OCI-LY1 (cell line): ENCODE measurements at regions not wholly inside any gene's neighbourhood (a gene's known extent, or its start where the extent isn't known, plus 50 kb on each side); places are given as distances from the start of the nearest gene placed in this dataset.

Experiments used
- H2AFZ ChIP-seq: fragments of 200-600 bp; sonication (generic), shearing (Covaris generic); 2 replicates; pipeline ENCODE4 v1.6.0; 2014; ENCODE audit warnings: antibody characterized with exemption, mild to moderate bottlenecking, low read length
- H3F3A ChIP-seq: fragments of 200-600 bp; sonication (generic), shearing (Covaris generic); 2 replicates; pipeline ENCODE4 v1.6.0; 2014; ENCODE audit warnings: mild to moderate bottlenecking, antibody characterized with exemption, low read length, moderate library complexity; ENCODE audit not compliant: insufficient read depth
- H3K27ac ChIP-seq: fragments of 200-600 bp; sonication (generic); 2 replicates; pipeline ENCODE4 v1.5.1; 2014; ENCODE audit warnings: low read length, mixed run types, mild to moderate bottlenecking, low read depth; ENCODE audit not compliant: poor library complexity, severe bottlenecking
- H3K27me3 ChIP-seq: fragments of 200-600 bp; sonication (generic); 2 replicates; pipeline ENCODE4 v1.6.0; 2014; ENCODE audit warnings: antibody characterized with exemption, mild to moderate bottlenecking, low read length, moderate library complexity; ENCODE audit not compliant: insufficient read depth
- H3K36me3 ChIP-seq: fragments of 200-600 bp; sonication (generic); 2 replicates; pipeline ENCODE4 v1.6.1; 2014; ENCODE audit warnings: mild to moderate bottlenecking, antibody characterized with exemption, low read length, moderate library complexity, mixed read lengths; ENCODE audit not compliant: insufficient read depth
- H3K4me1 ChIP-seq: fragments of 200-600 bp; sonication (generic); 2 replicates; pipeline ENCODE4 v1.5.1; 2014; ENCODE audit warnings: mild to moderate bottlenecking, low read length, moderate library complexity; ENCODE audit not compliant: insufficient read depth, severe bottlenecking
- H3K4me2 ChIP-seq: fragments of 200-600 bp; sonication (generic), shearing (Covaris generic); 2 replicates; pipeline ENCODE4 v1.6.1; 2014; ENCODE audit warnings: low read length
- H3K4me3 ChIP-seq: fragments of 200-600 bp; sonication (generic); 2 replicates; pipeline ENCODE4 v1.5.1; 2014; ENCODE audit warnings: low read length, low read depth, mild to moderate bottlenecking, mixed read lengths; ENCODE audit not compliant: poor library complexity, severe bottlenecking
- H3K79me2 ChIP-seq: fragments of 200-600 bp; shearing (Covaris generic); 2 replicates; pipeline ENCODE4 v1.6.1; 2016; ENCODE audit warnings: mixed run types, low read length, mixed read lengths; ENCODE audit not compliant: insufficient read depth
- H3K9ac ChIP-seq: fragments of 200-600 bp; sonication (generic), shearing (Covaris generic); 2 replicates; pipeline ENCODE4 v1.6.1; 2014; ENCODE audit warnings: mild to moderate bottlenecking, low read length, mixed read lengths
- H3K9me2 ChIP-seq: fragments of 200-600 bp; sonication (generic), shearing (Covaris generic); 2 replicates; pipeline ENCODE4 v1.6.1; 2014; ENCODE audit warnings: low read depth, mild to moderate bottlenecking, low read length, mixed read lengths
- H3K9me3 ChIP-seq: fragments of 200-600 bp; shearing (Covaris generic); 2 replicates; pipeline ENCODE4 v1.6.1; 2014; ENCODE audit warnings: low read length, mixed read lengths
- H4K20me1 ChIP-seq: fragments of 200-600 bp; sonication (generic), shearing (Covaris generic); 2 replicates; pipeline ENCODE4 v1.6.0; 2016; ENCODE audit warnings: mild to moderate bottlenecking, low read length; ENCODE audit not compliant: insufficient read depth
- CTCF ChIP-seq: fragments of 200-600 bp; sonication (generic), shearing (Covaris generic); IDR thresholded peaks from 2 replicates; pipeline ENCODE4 v1.5.1; 2017; ENCODE audit warnings: mild to moderate bottlenecking, antibody characterized with exemption, low read length, moderate library complexity, mixed read lengths
- EZH2 ChIP-seq: fragments of 200-600 bp; sonication (generic), shearing (Covaris generic); IDR thresholded peaks from 2 replicates; pipeline ENCODE4 v1.8.0; 2017; ENCODE audit warnings: borderline replicate concordance, mixed run types, mild to moderate bottlenecking, antibody characterized with exemption, low read length, moderate library complexity, mixed read lengths

DNA sequence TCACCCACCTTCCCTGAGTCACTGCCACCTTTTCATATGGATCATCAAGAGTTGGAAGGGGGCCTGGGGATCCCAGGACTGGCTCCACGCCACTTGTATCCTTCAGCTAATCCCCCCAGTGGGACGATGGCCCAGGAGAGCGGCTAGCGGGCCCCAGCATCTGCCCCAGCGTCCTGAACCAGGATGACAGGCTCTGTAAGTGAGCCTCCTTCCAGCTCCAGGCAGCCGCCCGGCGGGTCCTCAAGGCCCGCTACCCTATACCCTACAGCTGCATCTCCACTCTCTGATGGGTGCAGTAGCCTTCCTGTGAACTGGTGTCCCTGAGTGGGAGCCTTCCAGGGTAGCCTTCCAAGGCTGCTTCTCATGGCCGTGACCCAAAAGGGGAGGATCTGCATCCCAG lies 183.1 kb downstream of the ATG4C start:
- TF ChIP-seq CTCF, result no peak
- no peak for TF ChIP-seq EZH2
- H3K27me3 ChIP-seq, result peaks cover 6% of the 10 kb centered on the region; the same call in 1 of the 2 replicates
- no peaks in the 10 kb centered on the region for H3F3A ChIP-seq
- no peaks in the 10 kb centered on the region for H3K4me1 ChIP-seq
- no peaks in the 10 kb centered on the region for H3K36me3 ChIP-seq
- no peak overlapping the region for H3K9ac ChIP-seq
- H3K9me3 ChIP-seq, result no peaks in the 10 kb centered on the region
- H3K9me2 ChIP-seq, result no peaks in the 10 kb centered on the region
- no peaks in the 10 kb centered on the region for H4K20me1 ChIP-seq
- H3K4me2 ChIP-seq, result no peak overlapping the region
- no peak overlapping the region for H3K27ac ChIP-seq
- H3K79me2 ChIP-seq, result no peaks in the 10 kb centered on the region
- no peak overlapping the region for H3K4me3 ChIP-seq
- no peak overlapping the region for H2AFZ ChIP-seq

DNA sequence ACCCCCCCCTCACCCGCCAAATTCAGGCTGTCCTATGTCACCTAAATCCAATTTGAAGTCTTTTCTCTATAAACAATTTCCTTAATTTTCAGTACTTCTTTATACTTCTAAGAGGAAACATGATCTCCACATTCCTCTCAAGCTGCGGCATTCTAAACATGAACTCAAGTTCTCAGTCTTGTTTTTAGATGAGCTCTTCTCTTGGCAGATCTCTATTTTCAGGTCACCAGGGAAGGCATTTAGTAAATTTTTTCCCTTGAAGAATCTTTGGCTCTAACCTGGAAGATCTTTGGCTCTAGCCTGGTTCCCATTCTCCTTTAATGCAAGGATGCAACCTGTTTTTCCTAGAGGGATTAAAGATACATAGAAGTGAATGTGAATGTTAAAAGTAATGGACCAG lies 193.4 kb downstream of the ATG4C start:
- H3F3A ChIP-seq, result no peaks in the 10 kb centered on the region
- H3K9me3 ChIP-seq, result no peaks in the 10 kb centered on the region
- H3K9ac ChIP-seq, result no peak overlapping the region
- H3K27ac ChIP-seq, result no peak overlapping the region
- H3K27me3 ChIP-seq, result no peaks in the 10 kb centered on the region
- no peaks in the 10 kb centered on the region for H3K79me2 ChIP-seq
- no peaks in the 10 kb centered on the region for H3K36me3 ChIP-seq
- H3K4me3 ChIP-seq, result no peak overlapping the region
- no peak overlapping the region for H3K4me2 ChIP-seq
- H4K20me1 ChIP-seq, result no peaks in the 10 kb centered on the region
- no peak for TF ChIP-seq CTCF
- no peaks in the 10 kb centered on the region for H3K9me2 ChIP-seq
- H2AFZ ChIP-seq, result no peak overlapping the region
- H3K4me1 ChIP-seq, result no peaks in the 10 kb centered on the region

GRCh38 chr1:62978741-62979140 lies 194.8 kb downstream of the ATG4C start:
- Histone ChIP-seq H3K4me2 (no peak overlapping the region), H3K4me3 (no peak overlapping the region), H4K20me1 (no peaks in the 10 kb centered on the region), H2AFZ (no peak overlapping the region), H3K27me3 (no peaks in the 10 kb centered on the region), H3K36me3 (no peaks in the 10 kb centered on the region), H3K4me1 (no peaks in the 10 kb centered on the region), H3K9ac (no peak overlapping the region), H3K79me2 (no peaks in the 10 kb centered on the region), H3K9me2 (no peaks in the 10 kb centered on the region), H3F3A (no peaks in the 10 kb centered on the region), H3K9me3 (no peaks in the 10 kb centered on the region), H3K27ac (no peak overlapping the region)
- TF ChIP-seq CTCF (no peak), EZH2 (no peak)
